ENCODE measurements at regions not wholly inside any gene's neighbourhood (a gene's known extent, or its start where the extent isn't known, plus 50 kb on each side); places are given as distances from the start of the nearest gene placed in this dataset.

- H3K27ac ChIP-seq = no peak overlapping the region
- no peak for TF ChIP-seq CTCF (conservative IDR thresholded peaks at IDR 0.05)
Observed at GRCh38 chr19:31956771-31957392, 388.5 kb upstream of the ZNF507 start.

GRCh38 chr19:31957711-31958110, 387.7 kb upstream of the ZNF507 start:
- no peak for TF ChIP-seq CTCF (conservative IDR thresholded peaks at IDR 0.05)
- no peak overlapping the region for H3K27ac ChIP-seq

GRCh38 chr19:31959527-31960018, 385.8 kb upstream of the ZNF507 start:
- H3K27ac ChIP-seq = no peak overlapping the region
- TF ChIP-seq CTCF (conservative IDR thresholded peaks at IDR 0.05) = no peak

GRCh38 chr19:31960474-31960873, 384.9 kb upstream of the ZNF507 start:
- no peak overlapping the region for H3K27ac ChIP-seq
- no peak for TF ChIP-seq CTCF (conservative IDR thresholded peaks at IDR 0.05)

- no peak overlapping the region for H3K27ac ChIP-seq
Observed at GRCh38 chr19:31961191-31961590, 384.2 kb upstream of the ZNF507 start.

GRCh38 chr19:31961667-31962066, 383.7 kb upstream of the ZNF507 start:
- TF ChIP-seq CTCF (conservative IDR thresholded peaks at IDR 0.05) = no peak
- no peak overlapping the region for H3K27ac ChIP-seq

More at GRCh38 chr19:31961191-31961590, 384.2 kb upstream of the ZNF507 start:
- TF ChIP-seq CTCF (conservative IDR thresholded peaks at IDR 0.05) = no peak

GRCh38 chr19:31962561-31962996, 382.8 kb upstream of the ZNF507 start:
- no peak overlapping the region for H3K27ac ChIP-seq
- TF ChIP-seq CTCF (conservative IDR thresholded peaks at IDR 0.05) = no peak
